ENCODE measurements at regions not wholly inside any gene's neighbourhood (a gene's known extent, or its start where the extent isn't known, plus 50 kb on each side); places are given as distances from the start of the nearest gene placed in this dataset.

DNA sequence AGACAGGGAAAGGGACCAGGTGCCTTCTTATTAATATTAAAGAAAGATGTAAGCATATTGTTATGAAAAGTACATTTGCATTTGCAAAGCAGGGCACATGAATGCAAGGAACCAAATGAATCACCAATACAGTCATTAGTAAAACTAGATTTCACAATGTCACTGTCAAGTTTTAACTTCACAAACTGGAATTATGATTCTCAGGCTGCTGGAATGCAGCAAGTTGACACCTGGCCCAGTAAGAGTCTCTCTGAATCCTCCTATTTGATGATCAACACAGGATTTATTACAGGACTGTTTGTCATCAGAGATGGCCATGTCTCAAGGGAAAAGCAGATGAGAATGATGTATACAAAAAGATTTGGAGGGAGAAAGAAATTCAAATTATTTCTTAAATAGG is 72.9 kb upstream of the STK39 start:
- no peaks in the 10 kb centered on the region for H3K9me3 Mint-ChIP-seq
- H3K27ac Mint-ChIP-seq: no peak overlapping the region
- peaks cover 4% of the 10 kb centered on the region for H3K27me3 Mint-ChIP-seq (ENCODE audit: low read depth)
- H3K36me3 Mint-ChIP-seq (ENCODE audit: low read depth): no peaks in the 10 kb centered on the region
- no peak for TF ChIP-seq CTCF (IDR thresholded peaks at IDR 0.05; ENCODE audit: unreplicated experiment in 3 of 3)
- peaks cover 23% of the 10 kb centered on the region for H3K4me1 Mint-ChIP-seq
- H3K4me3 Mint-ChIP-seq: no peak overlapping the region

DNA sequence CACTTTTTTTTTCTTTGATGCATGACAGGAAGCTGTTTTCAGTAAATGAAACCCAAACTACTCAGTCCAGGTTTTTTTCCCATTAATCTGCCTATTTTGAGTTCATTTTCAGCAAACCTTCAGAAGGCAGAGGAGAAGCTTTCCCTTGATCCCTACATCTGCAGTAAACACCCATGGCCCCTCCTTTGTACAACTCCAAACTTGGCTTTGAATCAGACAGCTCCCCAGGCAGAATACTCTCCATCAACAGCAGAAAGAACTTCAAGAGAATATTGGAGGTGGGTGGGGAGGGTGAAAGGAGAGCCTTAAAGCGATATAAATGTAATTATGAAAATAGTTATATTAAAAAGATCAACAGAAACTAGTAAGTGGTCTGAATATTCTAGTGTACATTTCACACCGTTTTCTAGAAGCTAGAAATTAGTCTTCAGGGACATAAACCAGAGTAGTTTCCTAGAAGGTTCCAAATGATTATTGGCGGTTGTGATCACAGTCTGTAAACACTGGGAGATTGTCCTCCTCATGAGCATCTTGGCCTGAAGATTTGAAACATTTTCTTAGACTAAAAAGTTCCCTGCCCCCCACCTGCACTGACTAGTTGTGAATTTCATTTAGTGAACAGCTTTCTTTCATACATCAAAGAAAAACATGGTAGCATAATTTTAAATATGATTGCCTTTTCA is 75.1 kb upstream of the STK39 start:
- Mint-ChIP-seq H3K4me3 (no peak overlapping the region), H3K4me1 (peaks cover 23% of the 10 kb centered on the region), H3K27me3 (ENCODE audit: low read depth) (peaks cover 4% of the 10 kb centered on the region), H3K36me3 (ENCODE audit: low read depth) (peaks cover 4% of the 10 kb centered on the region), H3K9me3 (peaks cover 5% of the 10 kb centered on the region), H3K27ac (no peak overlapping the region)
- TF ChIP-seq CTCF (IDR thresholded peaks at IDR 0.05; ENCODE audit: unreplicated experiment in 3 of 3): no peak

DNA sequence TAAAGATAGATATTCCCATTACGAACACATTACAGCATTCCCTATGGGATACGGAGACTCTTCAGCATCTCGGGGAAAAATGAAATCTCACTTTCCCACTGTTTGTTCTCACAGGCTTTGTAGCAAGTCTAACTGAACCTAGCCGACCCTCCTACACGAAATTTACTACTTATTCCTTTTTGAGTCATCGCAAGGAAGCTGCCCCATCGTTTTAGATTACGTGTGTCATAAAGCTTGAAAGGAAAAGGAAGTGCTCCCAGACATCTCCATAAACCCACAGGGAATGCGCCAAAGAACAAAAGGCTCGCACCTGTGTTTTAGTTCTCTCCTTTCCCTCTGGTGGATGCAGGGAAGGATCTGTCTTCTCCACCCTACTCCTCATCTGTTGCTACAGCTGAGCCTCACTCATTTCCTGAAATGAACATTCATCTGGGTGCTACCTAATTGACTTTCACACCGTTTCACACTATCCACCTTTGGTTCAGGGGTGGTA is 76.2 kb upstream of the STK39 start:
- peaks cover 4% of the 10 kb centered on the region for H3K27me3 Mint-ChIP-seq (ENCODE audit: low read depth)
- no peak overlapping the region for H3K27ac Mint-ChIP-seq
- TF ChIP-seq CTCF (IDR thresholded peaks at IDR 0.05; ENCODE audit: unreplicated experiment in 3 of 3): no peak
- H3K36me3 Mint-ChIP-seq (ENCODE audit: low read depth): peaks cover 4% of the 10 kb centered on the region
- H3K4me1 Mint-ChIP-seq: peaks cover 23% of the 10 kb centered on the region
- peak overlapping the region in 1 of 3 experiments; percentile 1 for H3K4me3 Mint-ChIP-seq
- peaks cover 11% of the 10 kb centered on the region for H3K9me3 Mint-ChIP-seq

- Mint-ChIP-seq H3K4me3 (no peak overlapping the region), H3K36me3 (ENCODE audit: low read depth) (peaks cover 12% of the 10 kb centered on the region), H3K27ac (peak overlapping the region in 1 of 3 experiments; percentile 24), H3K4me1 (peaks cover 18% of the 10 kb centered on the region), H3K27me3 (ENCODE audit: low read depth) (peaks cover 4% of the 10 kb centered on the region), H3K9me3 (peaks cover 31% of the 10 kb centered on the region)
- TF ChIP-seq CTCF (IDR thresholded peaks at IDR 0.05; ENCODE audit: unreplicated experiment in 3 of 3): no peak
Measured at GRCh38 chr2:168326572-168326971, 79.2 kb upstream of the STK39 start.

GRCh38 chr2:168327328-168327727 is 79.9 kb upstream of the STK39 start:
- Mint-ChIP-seq H3K9me3 (peaks cover 35% of the 10 kb centered on the region), H3K4me1 (peaks cover 14% of the 10 kb centered on the region)

More at GRCh38 chr2:168327328-168327727, 79.9 kb upstream of the STK39 start:
- Mint-ChIP-seq H3K27ac (no peak overlapping the region), H3K27me3 (ENCODE audit: low read depth) (peaks cover 4% of the 10 kb centered on the region), H3K36me3 (ENCODE audit: low read depth) (peaks cover 12% of the 10 kb centered on the region), H3K4me3 (no peak overlapping the region)
- no peak for TF ChIP-seq CTCF (IDR thresholded peaks at IDR 0.05; ENCODE audit: unreplicated experiment in 3 of 3)
